ENCODE measurements at regions not wholly inside any gene's neighbourhood (a gene's known extent, or its start where the extent isn't known, plus 50 kb on each side); places are given as distances from the start of the nearest gene placed in this dataset.

GRCh38 chr20:62591122-62591468, 51.2 kb upstream of the SLCO4A1 start:
- TF ChIP-seq RAD21 (IDR thresholded peaks at IDR 0.05; ENCODE audit: low read length): no peak
- no peak for TF ChIP-seq MAZ (IDR thresholded peaks at IDR 0.05; ENCODE audit: borderline replicate concordance, low read depth, low read length)
- TF ChIP-seq NFE2L2 (IDR thresholded peaks at IDR 0.05; ENCODE audit: low read depth, low read length): no peak
- ChIA-PET POLR2A (ENCODE audit: unreplicated experiment) (no interaction called here), CTCF (no interaction called here)
- no TSS peak for BruUV-seq (replicated peaks)
- no peaks in the 10 kb centered on the region for H3K9me3 ChIP-seq (ENCODE audit: control insufficient read depth, insufficient read depth, low read length)
- WGBS, 2 experiments (ENCODE audit: extremely low coverage in 2 of 2, insufficient read length in 1 of 2): 85% methylated on average over 2 of the region's 11 CpGs; no CpG with 5 or more reads in 1 of the 2 experiments
- H3K56ac ChIP-seq (ENCODE audit: extremely low read depth, insufficient read depth, low read length): no peak overlapping the region
- in situ Hi-C loops (cut with MboI; ENCODE audit: low sequenced_read_pairs) (no loop called here), intact Hi-C loops (cut with micrococcal nuclease) (no loop called here), dilution Hi-C loops (cut with HindIII; ENCODE audit: low sequenced_read_pairs, unreplicated experiment) (no loop called here)
- no peak overlapping the region for H3K23ac ChIP-seq (ENCODE audit: low read depth, low read length)
- H3K18ac ChIP-seq (ENCODE audit: low read depth, low read length): no peak overlapping the region
- no peak overlapping the region for H2BK20ac ChIP-seq (ENCODE audit: low read depth, low read length)
- H2AFZ ChIP-seq (replicated peaks; ENCODE audit: low read length, poor library complexity): no peak overlapping the region
- H3K27ac ChIP-seq (ENCODE audit: insufficient read depth, low read length): no peak overlapping the region
- no peak overlapping the region for H3K4ac ChIP-seq (ENCODE audit: low read depth, low read length)
- H4K8ac ChIP-seq (ENCODE audit: low read depth in 2 of 2, low read length in 2 of 2): no peak overlapping the region
- H3K4me3 ChIP-seq (ENCODE audit: insufficient read depth, low read depth, low read length): no peak overlapping the region
- no peak for ATAC-seq (ENCODE audit: low read depth)
- DNase-seq: no peak
- H3K79me1 ChIP-seq (ENCODE audit: low read depth in 1 of 2, low read length in 2 of 2): no peaks in the 10 kb centered on the region
- H4K91ac ChIP-seq (ENCODE audit: insufficient read depth, low read depth, low read length): no peak overlapping the region
- H3K4me1 ChIP-seq (ENCODE audit: control insufficient read depth, insufficient read depth, low read length): no peaks in the 10 kb centered on the region
- no peak overlapping the region for H2AK5ac ChIP-seq (ENCODE audit: low read depth, low read length)
- no peak overlapping the region for H4K5ac ChIP-seq (ENCODE audit: low read depth, low read length)
- H3K14ac ChIP-seq (replicated peaks; ENCODE audit: low read depth, low read length): no peak overlapping the region
- peaks cover 30% of the 10 kb centered on the region for H3K27me3 ChIP-seq (ENCODE audit: control insufficient read depth, insufficient read depth, low read length)
- no peaks in the 10 kb centered on the region for H3K9me1 ChIP-seq (ENCODE audit: insufficient read depth, low read length)
- no peak overlapping the region for H2BK15ac ChIP-seq (ENCODE audit: low read depth, low read length)
- H3K4me2 ChIP-seq (ENCODE audit: low read depth, low read length): no peak overlapping the region
- no peak overlapping the region for H2BK5ac ChIP-seq (ENCODE audit: low read depth, low read length, poor library complexity, severe bottlenecking)
- H4K20me1 ChIP-seq (ENCODE audit: insufficient read depth, low read length): no peaks in the 10 kb centered on the region; the same call in none of the 2 replicates
- H3K36me3 ChIP-seq (ENCODE audit: control insufficient read depth, insufficient read depth, low read length): no peaks in the 10 kb centered on the region
- no peak overlapping the region for H2AK9ac ChIP-seq (replicated peaks; ENCODE audit: low read depth, low read length, poor library complexity)
- H2BK120ac ChIP-seq (ENCODE audit: low read depth, low read length): no peak overlapping the region
- no peak overlapping the region for H3K9ac ChIP-seq (ENCODE audit: low read depth, low read length)

Measured in IMR-90 (cell line).